Putamen (tissue), 1 donor: ENCODE measurements at regions not wholly inside any gene's neighbourhood (a gene's known extent, or its start where the extent isn't known, plus 50 kb on each side); places are given as distances from the start of the nearest gene placed in this dataset.

ENCODE experiments used
- DNase-seq: peaks from one replicate; pipeline ENCODE4 v3.0.0-alpha.2; 2016; ENCODE audit warnings: low spot score

GRCh38 chr4:181502611-181503010, 740.6 kb upstream of the TENM3 start:
- no peak for DNase-seq

GRCh38 chr4:181503687-181504390, 739.4 kb upstream of the TENM3 start:
- DNase-seq: no peak

- no peak for DNase-seq
Measured at GRCh38 chr4:181504924-181505323, 738.3 kb upstream of the TENM3 start.

- no peak for DNase-seq
Measured at GRCh38 chr4:181507180-181507835, 735.9 kb upstream of the TENM3 start.

- no peak for DNase-seq
Measured at GRCh38 chr4:181507938-181508337, 735.3 kb upstream of the TENM3 start.

GRCh38 chr4:181508601-181509000, 734.6 kb upstream of the TENM3 start:
- no peak for DNase-seq

- DNase-seq: no peak
Measured at GRCh38 chr4:181509073-181509472, 734.1 kb upstream of the TENM3 start.

- DNase-seq: no peak
Measured at GRCh38 chr4:181517491-181517890, 725.7 kb upstream of the TENM3 start.

- no peak for DNase-seq
Measured at GRCh38 chr4:181520790-181521189, 722.4 kb upstream of the TENM3 start.

- DNase-seq: peak; percentile 33
Measured at GRCh38 chr4:181523973-181524372, 719.2 kb upstream of the TENM3 start.

GRCh38 chr4:181524499-181524898, 718.7 kb upstream of the TENM3 start:
- no peak for DNase-seq

GRCh38 chr4:181525634-181526033, 717.6 kb upstream of the TENM3 start:
- DNase-seq: no peak

GRCh38 chr4:181528570-181529184, 714.5 kb upstream of the TENM3 start:
- DNase-seq: peak; percentile 69

- DNase-seq: no peak
Measured at GRCh38 chr4:181529537-181529936, 713.7 kb upstream of the TENM3 start.

GRCh38 chr4:181536196-181536746, 706.9 kb upstream of the TENM3 start:
- no peak for DNase-seq

GRCh38 chr4:181536811-181537434, 706.3 kb upstream of the TENM3 start:
- DNase-seq: no peak

- no peak for DNase-seq
Measured at GRCh38 chr4:181538431-181538830, 704.8 kb upstream of the TENM3 start.

- no peak for DNase-seq
Measured at GRCh38 chr4:181541396-181541795, 701.8 kb upstream of the TENM3 start.

GRCh38 chr4:181548873-181549575, 694.2 kb upstream of the TENM3 start:
- DNase-seq: no peak

GRCh38 chr4:181549576-181550188, 693.5 kb upstream of the TENM3 start:
- no peak for DNase-seq

GRCh38 chr4:181550381-181550780, 692.8 kb upstream of the TENM3 start:
- no peak for DNase-seq

- no peak for DNase-seq
Measured at GRCh38 chr4:181559637-181560036, 683.6 kb upstream of the TENM3 start.
